Neuronal stem cell (in vitro differentiated cells): ENCODE measurements at regions not wholly inside any gene's neighbourhood (a gene's known extent, or its start where the extent isn't known, plus 50 kb on each side); places are given as distances from the start of the nearest gene placed in this dataset.

Experiments used
- DNase-seq: peaks from one replicate; pipeline ENCODE4 v3.0.0-alpha.2; 2013; ENCODE audit warnings: low spot score
- H2AFZ ChIP-seq: one replicate; pipeline ENCODE4 v1.6.1; 2013; ENCODE audit warnings: mild to moderate bottlenecking, low read length, inconsistent platforms
- H2AK5ac ChIP-seq: 2 replicates; pipeline ENCODE4 v1.6.1; 2013; ENCODE audit warnings: low read depth, mild to moderate bottlenecking, inconsistent platforms, low read length, moderate library complexity, mixed read lengths
- H2BK120ac ChIP-seq: 2 replicates; pipeline ENCODE4 v1.6.1; 2013; ENCODE audit warnings: low read depth, mild to moderate bottlenecking, inconsistent platforms, low read length, moderate library complexity, mixed read lengths
- H2BK12ac ChIP-seq: one replicate; pipeline ENCODE4 v1.6.1; 2013; ENCODE audit warnings: low read length, inconsistent platforms
- H2BK15ac ChIP-seq: 2 replicates; pipeline ENCODE4 v1.6.1; 2013; ENCODE audit warnings: mild to moderate bottlenecking, low read length, inconsistent platforms, mixed read lengths
- H2BK5ac ChIP-seq: one replicate; pipeline ENCODE4 v1.6.1; 2013; ENCODE audit warnings: inconsistent platforms, mild to moderate bottlenecking, low read length, moderate library complexity
- H3K14ac ChIP-seq: one replicate; pipeline ENCODE4 v1.6.1; 2013; ENCODE audit warnings: low read length, inconsistent platforms
- H3K18ac ChIP-seq: 2 replicates; pipeline ENCODE4 v1.6.1; 2013; ENCODE audit warnings: low read length, inconsistent platforms
- H3K23ac ChIP-seq: 2 replicates; pipeline ENCODE4 v1.6.1; 2013; ENCODE audit warnings: low read depth, mild to moderate bottlenecking, mixed read lengths, low read length, inconsistent platforms; ENCODE audit not compliant: poor library complexity
- H3K27ac ChIP-seq: replicated peaks from 3 replicates; pipeline ENCODE4 v1.5.1; 2013; ENCODE audit warnings: low read length, inconsistent platforms
- H3K27me3 ChIP-seq, 3 experiments: 2 replicates each; pipeline ENCODE4 v1.6.1; 2013; ENCODE audit warnings: low read length in 3 of 3, mild to moderate bottlenecking in 2 of 3, inconsistent platforms in 1 of 3, low read depth in 1 of 3, mixed read lengths in 1 of 3, moderate library complexity in 1 of 3; ENCODE audit not compliant: control insufficient read depth in 3 of 3, insufficient read depth in 3 of 3
- H3K36me3 ChIP-seq, 2 donors: replicated peaks in 1 of 2; 2 replicates each; pipeline ENCODE4 v1.6.1; 2013; ENCODE audit warnings: low read length in 2 of 2; ENCODE audit not compliant: control insufficient read depth in 2 of 2, insufficient read depth in 2 of 2
- H3K4ac ChIP-seq: 2 replicates; pipeline ENCODE4 v1.6.1; 2013; ENCODE audit warnings: inconsistent platforms, mild to moderate bottlenecking, low read length, moderate library complexity
- H3K4me1 ChIP-seq, 2 donors: 1 replicate in 1 of 2; 2 replicates in 1 of 2; pipeline ENCODE4 v1.6.1; 2013; ENCODE audit warnings: low read length in 2 of 2, low read depth in 1 of 2; ENCODE audit not compliant: control insufficient read depth in 2 of 2, insufficient read depth in 1 of 2
- H3K4me2 ChIP-seq: one replicate; pipeline ENCODE4 v1.6.1; 2013; ENCODE audit warnings: mild to moderate bottlenecking, low read length, inconsistent platforms; ENCODE audit not compliant: insufficient read depth, poor library complexity, severe bottlenecking
- H3K4me3 ChIP-seq, 2 donors: 2 replicates each; pipeline ENCODE4 v1.5.1; 2013; ENCODE audit warnings: low read length in 2 of 2, mild to moderate bottlenecking in 2 of 2, inconsistent platforms in 1 of 2, moderate library complexity in 1 of 2
- H3K79me1 ChIP-seq: one replicate; pipeline ENCODE4 v1.6.1; 2013; ENCODE audit warnings: low read depth, mild to moderate bottlenecking, inconsistent platforms, low read length, moderate library complexity
- H3K9ac ChIP-seq: one replicate; pipeline ENCODE4 v1.6.1; 2013; ENCODE audit warnings: mild to moderate bottlenecking, low read depth, low read length, inconsistent platforms; ENCODE audit not compliant: poor library complexity
- H3K9me3 ChIP-seq, 2 donors: replicated peaks in 1 of 2; 2 replicates each; pipeline versions ENCODE3 to v1.6.1; 2013; ENCODE audit warnings: low read length in 2 of 2, mild to moderate bottlenecking in 2 of 2, inconsistent platforms in 1 of 2, low read depth in 1 of 2, mixed read lengths in 1 of 2, moderate library complexity in 1 of 2; ENCODE audit not compliant: control insufficient read depth in 2 of 2, insufficient read depth in 1 of 2
- H4K8ac ChIP-seq: one replicate; pipeline ENCODE4 v1.6.1; 2013; ENCODE audit warnings: low read depth, mild to moderate bottlenecking, inconsistent platforms, low read length, moderate library complexity
- H4K91ac ChIP-seq: one replicate; pipeline ENCODE4 v1.6.1; 2013; ENCODE audit warnings: low read length, low read depth, mild to moderate bottlenecking, inconsistent platforms; ENCODE audit not compliant: poor library complexity
- WGBS, 2 donors: extraction: QIAGEN DNeasy Blood & Tissue Kit; methylation state at CpG; one replicate each; pipeline ENCODE4 v1.1.7; 2013; ENCODE audit warnings: missing lambda C conversion rate in 2 of 2, mixed read lengths in 1 of 2; ENCODE audit not compliant: insufficient read length in 2 of 2, insufficient replicate concordance in 1 of 2; ENCODE audit errors: extremely low coverage in 2 of 2; 5-methylcytosine and 5-hydroxymethylcytosine counted together

GRCh38 chr1:90826024-90826423 is 108.9 kb upstream of the BARHL2 start:
- H2BK5ac ChIP-seq: no peak overlapping the region
- H3K27me3 ChIP-seq: no peaks in the 10 kb centered on the region
- H3K23ac ChIP-seq: no peak overlapping the region
- no peak overlapping the region for H4K8ac ChIP-seq
- no peak overlapping the region for H3K9ac ChIP-seq
- no peaks in the 10 kb centered on the region for H3K9me3 ChIP-seq
- H3K4me2 ChIP-seq: no peak overlapping the region
- no peak overlapping the region for H3K4me3 ChIP-seq
- no CpG with 5 or more reads among the region's 13 CpGs for WGBS, 2 donors
- H4K91ac ChIP-seq: no peak overlapping the region
- H3K14ac ChIP-seq: no peak overlapping the region
- DNase-seq: no peak
- H3K36me3 ChIP-seq: no peaks in the 10 kb centered on the region
- no peak overlapping the region for H2BK15ac ChIP-seq
- no peak overlapping the region for H2AFZ ChIP-seq
- no peaks in the 10 kb centered on the region for H3K4me1 ChIP-seq
- H2BK12ac ChIP-seq: no peak overlapping the region
- H2BK120ac ChIP-seq: no peak overlapping the region
- H3K4ac ChIP-seq: no peak overlapping the region
- no peak overlapping the region for H3K18ac ChIP-seq
- no peak overlapping the region for H3K27ac ChIP-seq
- H3K79me1 ChIP-seq: no peaks in the 10 kb centered on the region
- no peak overlapping the region for H2AK5ac ChIP-seq

GRCh38 chr1:90824551-90824950 is 107.4 kb upstream of the BARHL2 start:
- Histone ChIP-seq H2BK120ac (no peak overlapping the region), H3K23ac (no peak overlapping the region), H3K4me1 (no peaks in the 10 kb centered on the region), H3K36me3 (no peaks in the 10 kb centered on the region), H3K27me3 (no peaks in the 10 kb centered on the region), H2AFZ (no peak overlapping the region), H3K14ac (no peak overlapping the region), H3K27ac (no peak overlapping the region), H3K9ac (no peak overlapping the region), H4K91ac (no peak overlapping the region), H2BK12ac (no peak overlapping the region), H2AK5ac (no peak overlapping the region), H2BK5ac (no peak overlapping the region), H3K4ac (no peak overlapping the region), H3K18ac (no peak overlapping the region), H4K8ac (no peak overlapping the region), H3K4me2 (no peak overlapping the region), H2BK15ac (no peak overlapping the region), H3K4me3 (no peak overlapping the region), H3K9me3 (no peaks in the 10 kb centered on the region), H3K79me1 (no peaks in the 10 kb centered on the region)
- no CpG with 5 or more reads among the region's 3 CpGs for WGBS, 2 donors
- no peak for DNase-seq

- H3K27ac ChIP-seq: no peak overlapping the region
- H3K36me3 ChIP-seq: no peaks in the 10 kb centered on the region
- H2BK15ac ChIP-seq: no peak overlapping the region
- H3K4me2 ChIP-seq: no peak overlapping the region
- H3K4me1 ChIP-seq: no peaks in the 10 kb centered on the region
- H3K9ac ChIP-seq: no peak overlapping the region
- no peak overlapping the region for H3K18ac ChIP-seq
- no peak overlapping the region for H4K91ac ChIP-seq
- no peak overlapping the region for H3K23ac ChIP-seq
- no peak overlapping the region for H2AK5ac ChIP-seq
- H3K27me3 ChIP-seq: no peaks in the 10 kb centered on the region
- H3K4ac ChIP-seq: no peak overlapping the region
- no peak overlapping the region for H3K14ac ChIP-seq
- H2BK12ac ChIP-seq: no peak overlapping the region
- H3K9me3 ChIP-seq: no peaks in the 10 kb centered on the region
- H2BK120ac ChIP-seq: no peak overlapping the region
- H3K79me1 ChIP-seq: no peaks in the 10 kb centered on the region
- H3K4me3 ChIP-seq: no peak overlapping the region
- no peak overlapping the region for H2AFZ ChIP-seq
- H4K8ac ChIP-seq: no peak overlapping the region
- no peak overlapping the region for H2BK5ac ChIP-seq
- no CpG with 5 or more reads among the region's 3 CpGs for WGBS, 2 donors
- no peak for DNase-seq
These were observed 106.6 kb upstream of the BARHL2 start for GRCh38 chr1:90823686-90824085.

GRCh38 chr1:90821788-90822359 is 104.8 kb upstream of the BARHL2 start:
- Histone ChIP-seq H3K4me3 (no peak overlapping the region), H2AK5ac (no peak overlapping the region), H3K27me3 (no peaks in the 10 kb centered on the region), H3K9ac (no peak overlapping the region), H3K9me3 (no peaks in the 10 kb centered on the region), H2BK120ac (no peak overlapping the region), H2BK15ac (no peak overlapping the region), H3K23ac (no peak overlapping the region), H3K27ac (no peak overlapping the region), H2BK5ac (no peak overlapping the region), H4K91ac (no peak overlapping the region), H3K14ac (no peak overlapping the region), H2BK12ac (no peak overlapping the region), H3K18ac (no peak overlapping the region), H2AFZ (no peak overlapping the region), H4K8ac (no peak overlapping the region), H3K79me1 (no peaks in the 10 kb centered on the region), H3K36me3 (no peaks in the 10 kb centered on the region), H3K4me1 (no peaks in the 10 kb centered on the region), H3K4ac (no peak overlapping the region), H3K4me2 (no peak overlapping the region)
- no CpG with 5 or more reads among the region's 5 CpGs for WGBS, 2 donors
- no peak for DNase-seq
